Keratinocyte (primary cell): ENCODE measurements at regions not wholly inside any gene's neighbourhood (a gene's known extent, or its start where the extent isn't known, plus 50 kb on each side); places are given as distances from the start of the nearest gene placed in this dataset.
"Not testable (repeated sequence)": the region's sequence is repeated elsewhere in the genome, so short reads cannot be mapped to it uniquely, and the experiment has no call there.

Source experiments
- CTCF ChIP-seq, 3 experiments: IDR thresholded peaks in 1 of 3; conservative IDR thresholded peaks in 1 of 3; optimal IDR thresholded peaks in 1 of 3; 2 replicates in 2 of 3; 3 replicates in 1 of 3; pipeline versions ENCODE3 to v1.5.1; 2011; ENCODE audit warnings: low read length in 3 of 3, mild to moderate bottlenecking in 3 of 3, moderate library complexity in 2 of 3, control low read depth in 1 of 3, inconsistent platforms in 1 of 3; ENCODE audit not compliant: insufficient read depth in 2 of 3; ENCODE audit errors: extremely low read depth in 1 of 3
- EZH2 ChIP-seq: IDR thresholded peaks from one replicate; pipeline ENCODE4 v1.6.1; 2012; ENCODE audit warnings: inconsistent platforms, mild to moderate bottlenecking, low read length, moderate library complexity

DNA sequence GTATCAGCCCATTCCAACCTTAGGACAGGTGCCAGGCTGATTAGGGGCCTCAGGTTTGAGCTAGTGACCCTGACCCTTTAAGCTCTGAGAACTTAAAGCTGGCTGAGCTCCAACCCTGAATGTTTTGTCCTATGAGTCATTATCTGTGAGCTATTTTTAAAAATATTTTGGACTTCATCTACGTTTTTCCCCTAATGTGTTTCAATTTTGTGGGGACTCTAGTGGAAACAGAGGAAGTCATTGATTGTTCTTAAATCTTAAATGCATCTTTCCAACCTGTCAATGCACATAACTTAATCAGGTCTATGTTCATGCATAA is 56.8 kb downstream of the SPATA31A6 start:
- not testable (repeated sequence) for TF ChIP-seq CTCF (optimal IDR thresholded peaks at IDR 0.05 in 1 of 3, IDR thresholded peaks at IDR 0.05 in 1 of 3, conservative IDR thresholded peaks at IDR 0.05 in 1 of 3; ENCODE audit: extremely low read depth in 1 of 3, insufficient read depth in 2 of 3, low read length in 3 of 3); EZH2
